GM19328 (cell line): ENCODE measurements at regions not wholly inside any gene's neighbourhood (a gene's known extent, or its start where the extent isn't known, plus 50 kb on each side); places are given as distances from the start of the nearest gene placed in this dataset.
A peak's percentile ranks its signal among the peaks of the same experiment; 100 is the strongest.
"Not testable (repeated sequence)": the region's sequence is repeated elsewhere in the genome, so short reads cannot be mapped to it uniquely, and the experiment has no call there.

ENCODE experiments used
- ATAC-seq: cut with Tn5 transposase; IDR thresholded peaks from one replicate; pipeline ENCODE4 v1.9.1; 2021; ENCODE audit warnings: mild to moderate bottlenecking, moderate library complexity; ENCODE audit not compliant: unreplicated experiment

DNA sequence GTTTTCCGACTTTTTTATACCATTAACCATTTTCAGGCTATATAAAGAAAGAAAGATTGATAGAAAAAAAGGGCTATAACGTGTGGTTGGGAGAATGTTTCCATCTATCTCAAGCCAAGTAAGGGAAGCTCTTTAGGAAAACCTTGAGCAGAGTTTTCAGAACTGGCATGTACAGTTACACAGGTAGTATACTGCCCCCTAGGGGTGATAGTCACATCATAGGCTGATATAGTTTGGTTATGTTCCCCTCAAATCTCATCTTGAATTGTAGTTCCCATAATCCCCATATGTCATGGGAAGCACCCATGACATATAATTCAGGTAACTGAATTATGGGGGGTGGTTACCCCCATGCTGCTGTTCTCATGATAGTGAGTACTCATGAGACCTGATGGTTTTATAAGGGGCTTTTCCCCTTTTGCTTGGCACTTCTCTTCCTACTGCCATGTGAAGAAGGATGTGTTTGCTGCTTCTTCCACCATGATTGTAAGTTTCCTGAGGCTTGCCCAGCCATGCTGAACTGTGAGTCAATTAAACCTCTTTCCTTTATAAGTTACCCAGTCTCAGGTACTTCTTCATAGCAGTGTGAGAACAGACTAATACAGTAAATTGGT lies 186.8 kb downstream of the TMA16 start:
- ATAC-seq = peak; percentile 82

DNA sequence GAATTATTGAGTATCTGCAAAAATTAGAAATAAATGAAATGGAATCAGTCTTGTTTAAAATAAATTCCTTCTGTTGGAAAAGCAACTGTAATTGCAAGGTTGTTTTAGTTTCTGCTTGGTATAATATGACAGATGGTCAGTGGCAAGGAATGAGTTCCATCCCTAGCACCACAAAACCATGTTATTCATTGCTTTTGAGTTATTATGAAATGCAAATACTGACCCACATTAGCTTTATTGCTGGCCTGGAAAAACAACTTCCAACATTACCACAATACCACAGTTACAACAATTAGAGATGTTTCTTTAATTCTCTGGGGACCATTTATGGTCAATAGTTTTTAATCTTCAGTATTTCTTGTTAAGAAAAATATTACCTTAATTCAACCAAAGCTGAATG lies 194.4 kb downstream of the TMA16 start:
- no peak for ATAC-seq

DNA sequence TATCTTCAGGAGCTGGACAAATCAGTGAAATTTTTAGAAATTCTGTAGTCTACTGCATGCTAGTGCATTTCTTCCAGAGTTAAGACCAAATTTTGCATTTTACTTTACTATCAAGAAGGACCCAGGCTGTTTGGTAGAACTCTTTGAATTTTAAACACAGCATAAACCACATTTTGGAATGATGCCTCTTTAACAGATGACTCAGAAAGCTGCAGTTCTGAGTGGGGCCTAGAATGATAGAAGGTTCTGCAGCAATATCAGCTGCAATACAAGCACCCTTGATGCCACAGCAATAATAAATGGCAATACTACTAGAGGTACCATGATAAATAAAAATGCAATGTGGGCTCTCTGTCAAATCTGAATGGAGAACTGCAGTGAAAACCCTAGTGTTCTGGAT lies 198.7 kb downstream of the TMA16 start:
- ATAC-seq = no peak

DNA sequence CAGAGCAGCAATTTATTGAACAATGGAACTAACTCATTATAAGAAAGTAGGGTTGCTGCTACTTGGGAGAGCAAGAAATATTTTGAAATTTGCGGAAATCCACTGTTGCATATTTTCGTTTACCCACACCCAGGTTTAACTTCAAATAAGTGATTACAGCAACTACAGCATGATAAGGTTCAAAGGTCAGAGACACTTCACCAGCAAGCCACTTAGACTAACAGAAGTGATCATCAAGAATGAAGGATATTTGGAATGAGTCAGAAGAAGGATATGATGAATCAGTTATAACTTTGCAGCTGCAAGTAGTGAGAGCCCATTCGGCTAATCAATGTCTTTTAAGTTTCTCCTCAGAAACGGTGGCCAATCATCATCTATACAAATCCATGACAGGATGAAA lies 199.3 kb downstream of the TMA16 start:
- no peak for ATAC-seq

DNA sequence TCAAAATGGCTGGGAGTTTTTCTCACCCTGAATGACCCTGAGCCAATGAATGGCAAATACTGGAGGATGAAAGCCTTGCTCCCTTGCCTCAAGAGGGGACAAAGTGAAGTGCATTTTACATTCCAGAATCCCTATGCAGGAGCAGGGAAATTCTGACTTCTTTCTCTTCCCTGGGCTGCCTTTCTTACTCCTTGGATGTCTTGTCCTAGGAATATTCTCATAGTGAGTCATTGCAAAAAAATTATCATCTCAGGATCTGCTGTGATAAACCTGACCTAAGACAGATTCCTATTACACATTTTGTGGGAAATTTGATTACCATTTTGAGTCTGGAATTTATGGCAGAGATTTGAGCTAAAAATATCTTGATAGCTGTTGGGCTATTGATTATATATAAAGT lies 199.9 kb downstream of the TMA16 start:
- ATAC-seq = no peak

DNA sequence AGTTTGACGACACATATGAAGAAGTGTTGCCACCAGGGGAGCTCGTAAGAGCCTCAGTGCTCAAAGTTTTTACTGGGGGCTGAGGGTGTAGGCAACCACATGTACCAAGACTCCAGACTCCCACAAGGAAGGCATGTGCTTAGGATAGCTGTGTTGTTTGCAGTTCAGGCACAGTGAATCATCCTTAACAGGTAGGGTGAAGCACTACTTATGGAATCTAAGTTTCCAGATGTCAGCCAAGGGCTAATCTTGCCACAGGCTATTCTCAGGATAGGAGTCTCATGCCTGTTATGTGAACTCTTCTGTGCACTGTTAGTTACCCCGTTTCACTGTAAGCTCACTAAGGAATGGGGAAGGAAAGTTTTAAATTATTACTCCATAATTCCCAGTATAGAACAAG lies 202.6 kb downstream of the TMA16 start:
- ATAC-seq = no peak

DNA sequence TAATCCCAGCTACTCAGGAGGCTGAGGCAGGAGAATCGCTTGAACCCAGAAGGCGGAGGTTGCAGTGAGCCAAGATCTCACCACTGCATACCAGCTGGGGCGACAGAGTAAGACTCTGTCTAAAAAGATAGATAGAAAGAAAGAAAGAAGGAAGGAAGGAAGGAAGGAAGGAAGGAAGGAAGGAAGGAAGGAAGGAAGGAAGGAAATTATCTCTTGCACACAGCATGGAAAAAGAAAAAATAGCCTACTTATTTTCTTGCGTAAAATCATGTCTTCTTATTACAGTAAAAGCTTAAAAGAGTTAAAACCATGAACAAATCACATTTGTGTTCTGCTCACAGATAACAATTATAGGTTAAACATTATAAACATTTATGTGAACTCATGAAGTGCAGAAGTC lies 205.9 kb downstream of the TMA16 start:
- not testable (repeated sequence) for ATAC-seq

DNA sequence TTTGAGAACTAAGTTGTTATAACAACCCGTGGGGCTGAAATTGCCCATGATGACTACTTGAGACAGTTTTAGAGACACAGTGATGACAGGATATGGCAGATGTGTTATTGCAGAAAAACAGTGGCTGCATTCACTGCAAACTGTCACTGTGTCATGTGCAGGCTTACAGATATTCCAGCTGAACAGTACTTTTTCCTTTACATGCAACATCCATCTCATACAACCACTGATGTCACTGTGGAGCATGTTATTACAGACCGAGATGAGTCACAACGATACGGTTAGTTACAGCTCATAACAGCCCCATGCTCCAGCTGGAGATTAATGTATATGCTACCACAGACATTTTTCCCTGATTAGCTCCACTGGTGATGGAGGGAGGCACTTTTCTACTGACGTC lies 207.4 kb downstream of the TMA16 start:
- peak; percentile 89 for ATAC-seq

DNA sequence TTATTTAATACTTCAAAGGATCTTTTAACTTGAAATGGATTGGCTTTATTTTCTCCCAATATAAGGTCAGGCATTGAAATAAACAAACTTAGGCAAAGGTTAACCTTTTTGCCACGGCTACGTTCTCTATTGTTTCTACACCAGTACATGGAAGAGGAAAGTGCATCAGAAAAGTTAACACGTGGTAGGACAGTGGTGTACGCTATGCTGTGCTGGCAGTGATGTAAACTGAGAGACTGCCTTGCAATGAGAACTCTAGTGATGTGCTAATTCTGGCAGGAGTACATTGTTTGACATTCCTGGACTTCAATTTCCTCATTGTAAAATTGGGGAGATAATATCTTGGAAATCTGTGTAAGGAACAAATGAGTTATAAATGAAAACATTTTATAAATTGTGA lies 208.2 kb downstream of the TMA16 start:
- ATAC-seq = no peak

DNA sequence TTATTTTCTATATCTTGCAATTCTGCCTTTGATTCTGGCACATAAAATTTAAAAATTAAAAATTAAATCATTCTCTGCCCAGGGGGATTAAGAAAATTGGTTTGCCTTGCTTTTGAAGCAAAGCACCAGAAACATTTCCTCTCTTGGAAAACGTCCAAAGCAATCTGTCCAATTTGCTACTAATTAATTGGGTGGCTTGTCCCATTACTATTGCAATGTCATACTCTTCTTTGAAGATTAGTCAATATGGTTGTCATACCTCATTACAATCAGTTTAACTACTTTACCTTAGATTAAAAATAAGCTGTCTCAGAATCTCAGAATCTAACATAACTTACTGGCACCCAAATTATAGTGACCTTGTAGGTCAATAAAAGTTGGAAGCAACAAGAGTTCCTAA lies 208.8 kb downstream of the TMA16 start:
- no peak for ATAC-seq

DNA sequence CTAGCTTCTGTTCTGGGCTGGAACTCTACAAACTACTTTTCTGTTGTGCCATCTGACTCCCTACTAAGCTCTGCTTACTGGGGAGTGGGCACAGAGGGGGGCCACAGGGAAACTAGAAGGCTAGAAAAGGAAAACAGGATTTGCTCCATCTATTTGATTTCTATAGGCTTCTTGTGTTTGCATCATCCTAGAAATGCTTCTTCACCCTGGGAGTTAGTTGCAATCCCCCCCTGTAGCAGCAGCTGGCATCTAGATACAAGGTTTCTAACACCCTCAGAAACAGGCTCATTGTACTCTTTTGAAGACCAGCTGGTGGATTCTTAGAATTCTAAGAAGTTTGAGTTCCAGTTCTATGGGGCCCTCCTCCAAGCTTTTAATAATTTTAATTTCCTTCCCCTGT lies 213.4 kb downstream of the TMA16 start:
- ATAC-seq = no peak

DNA sequence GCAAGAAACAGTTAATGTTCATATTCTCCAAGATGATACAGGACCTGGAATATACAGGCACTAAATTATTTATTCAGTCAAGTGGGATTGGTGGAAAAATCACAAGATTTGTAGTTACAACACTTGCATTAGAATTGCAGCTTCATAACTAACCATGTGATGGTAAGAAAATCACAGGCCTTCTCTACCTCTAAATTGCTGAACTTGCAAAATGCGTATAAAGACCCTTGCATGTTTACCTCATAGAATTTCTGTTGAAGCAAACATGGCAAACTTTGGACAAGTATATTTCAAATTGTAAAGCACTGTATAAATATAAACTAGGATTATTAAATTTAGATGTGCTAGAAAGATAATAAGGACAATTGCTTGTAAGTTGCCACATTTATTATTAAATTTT lies 215.1 kb downstream of the TMA16 start:
- no peak for ATAC-seq

DNA sequence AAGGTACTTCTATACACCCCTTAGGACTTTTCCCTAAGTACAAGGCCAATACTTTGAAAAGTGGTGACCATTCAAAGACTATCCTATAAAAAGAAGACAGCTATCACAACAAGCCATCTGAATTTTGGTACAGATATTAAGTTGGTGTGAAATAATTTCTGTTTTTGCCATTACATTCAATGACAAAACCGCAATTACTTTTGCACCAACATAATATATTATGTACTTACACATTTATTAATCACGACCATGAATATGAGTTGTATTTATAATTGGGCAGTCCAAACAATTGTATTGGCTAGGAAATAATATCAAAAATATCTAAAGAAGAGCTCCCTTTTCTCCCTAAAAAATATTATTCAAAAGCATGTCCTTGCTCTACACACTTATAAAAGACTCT lies 215.7 kb downstream of the TMA16 start:
- ATAC-seq = no peak

DNA sequence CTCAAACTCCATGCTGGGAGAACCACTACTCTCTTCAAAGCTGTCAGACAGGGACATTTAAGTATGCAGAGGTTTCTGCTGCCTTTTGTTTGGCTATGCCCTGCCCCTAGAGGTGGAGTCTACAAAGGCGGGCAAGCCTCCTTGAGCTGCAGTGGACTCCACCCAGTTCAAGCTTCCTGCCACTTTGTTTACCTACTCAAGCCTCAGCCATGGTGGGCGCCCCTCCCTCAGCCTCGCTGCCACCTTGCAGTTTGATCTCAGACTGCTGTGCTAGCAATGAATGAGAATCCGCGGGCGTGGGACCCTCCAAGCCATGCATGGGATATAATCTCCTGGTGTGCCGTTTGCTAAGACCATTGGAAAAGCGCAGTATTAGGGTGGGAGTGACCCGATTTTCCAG lies 230.0 kb downstream of the TMA16 start:
- not testable (repeated sequence) for ATAC-seq

DNA sequence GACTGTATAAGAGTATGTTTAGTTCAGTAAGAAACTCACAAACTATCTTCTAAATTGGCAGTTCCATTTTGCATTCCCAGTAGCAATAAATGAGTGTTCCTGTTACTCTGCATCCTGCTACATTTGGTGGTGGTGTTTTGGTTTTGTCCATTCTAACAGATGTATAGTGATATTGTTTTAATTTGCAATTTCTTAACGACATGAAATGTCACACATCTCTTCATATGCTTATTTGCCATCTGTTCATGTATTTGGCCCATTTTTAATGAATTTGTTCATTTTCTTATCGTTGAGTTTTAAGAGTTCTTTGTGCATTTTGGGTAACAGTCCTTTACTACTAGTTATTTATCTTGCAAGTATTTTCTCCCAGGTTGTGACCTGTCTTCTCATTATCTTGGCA lies 232.2 kb downstream of the TMA16 start:
- ATAC-seq = no peak

DNA sequence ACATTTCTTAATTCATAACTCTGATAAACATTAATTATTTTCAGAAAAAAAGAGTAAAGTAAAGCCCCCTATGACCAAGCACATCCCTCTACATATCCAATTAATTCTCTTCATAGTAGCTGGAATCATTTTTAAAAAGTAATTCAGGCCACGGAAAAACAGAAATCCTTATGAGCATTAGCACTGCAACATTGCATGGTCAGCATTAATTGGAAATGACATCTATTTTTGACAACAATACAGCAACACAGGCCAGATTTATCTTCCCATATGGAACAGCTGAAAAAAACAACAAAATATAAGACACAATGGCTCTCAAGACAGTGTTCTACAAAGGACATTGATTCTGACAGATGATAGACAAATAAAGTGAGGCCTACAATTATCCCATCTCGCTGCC lies 236.6 kb downstream of the TMA16 start:
- no peak for ATAC-seq

DNA sequence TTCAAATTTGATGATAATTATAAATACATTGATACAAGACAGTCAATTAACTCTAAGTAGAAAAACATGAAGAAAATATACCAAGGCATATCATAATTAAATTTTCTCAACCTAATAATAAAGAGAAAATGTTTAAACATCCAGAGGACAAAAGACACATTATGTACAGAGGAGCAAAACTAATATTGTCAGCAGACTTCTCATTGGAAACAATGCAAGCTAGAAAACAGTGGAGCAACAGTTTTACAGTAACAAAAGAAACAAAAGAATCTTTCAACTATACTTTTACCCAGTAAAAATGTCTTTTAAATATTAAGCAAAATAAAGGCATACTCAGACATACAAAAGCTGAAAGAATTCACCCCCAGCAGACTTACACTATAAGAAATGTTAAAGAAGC lies 238.0 kb downstream of the TMA16 start:
- no peak for ATAC-seq

DNA sequence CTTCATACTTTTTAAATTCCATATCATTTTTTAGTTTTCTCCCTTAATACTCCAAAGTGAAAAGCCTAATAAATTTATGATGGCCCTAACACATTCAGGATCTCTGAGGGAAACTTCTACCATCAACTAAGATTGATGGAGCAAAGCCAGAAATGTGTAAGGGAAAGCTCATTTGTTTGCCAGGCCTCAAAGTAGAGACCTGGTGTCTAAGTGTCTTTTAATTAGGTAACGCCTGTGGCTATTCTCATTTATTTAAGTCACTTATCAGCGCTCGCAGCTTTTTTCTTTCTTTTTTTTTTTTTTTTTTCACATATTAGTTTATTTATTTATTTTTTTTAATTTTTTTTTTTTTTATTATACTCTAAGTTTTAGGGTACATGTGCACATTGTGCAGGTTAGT lies 242.4 kb downstream of the TMA16 start:
- no peak for ATAC-seq

DNA sequence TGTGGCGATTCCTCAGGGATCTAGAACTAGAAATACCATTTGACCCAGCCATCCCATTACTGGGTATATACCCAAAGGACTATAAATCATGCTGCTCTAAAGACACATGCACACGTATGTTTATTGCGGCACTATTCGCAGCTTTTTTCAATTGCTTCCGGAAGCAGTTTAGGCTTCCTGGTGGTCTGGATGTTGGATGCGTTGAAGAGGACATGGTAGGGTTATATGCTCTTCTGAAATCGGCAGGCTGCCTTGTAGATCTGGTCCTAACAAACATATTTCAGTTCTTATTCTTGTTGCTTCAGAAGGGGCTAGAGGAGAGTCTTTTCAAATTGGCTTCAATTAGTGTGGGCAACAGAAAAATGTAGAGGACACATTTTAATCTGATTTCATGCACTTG lies 243.4 kb downstream of the TMA16 start:
- ATAC-seq = not testable (repeated sequence)

DNA sequence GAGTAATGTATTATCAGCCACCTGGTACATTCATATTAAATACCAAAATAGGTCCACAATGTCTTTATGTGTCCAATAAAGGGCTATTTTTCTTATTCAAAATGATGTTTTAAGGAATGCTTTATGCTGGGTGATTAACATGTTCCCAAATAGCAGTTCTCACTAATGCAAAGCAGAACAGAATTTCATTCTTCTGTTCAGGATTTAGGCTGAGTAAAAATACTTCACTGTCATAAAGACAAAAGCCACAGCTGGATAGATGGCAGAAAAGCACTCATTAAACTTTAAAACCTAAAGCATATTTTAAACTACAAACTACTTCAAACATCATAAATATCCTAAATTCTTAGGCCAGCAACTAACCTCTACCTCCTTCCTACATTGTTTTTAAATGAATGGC lies 244.0 kb downstream of the TMA16 start:
- no peak for ATAC-seq

DNA sequence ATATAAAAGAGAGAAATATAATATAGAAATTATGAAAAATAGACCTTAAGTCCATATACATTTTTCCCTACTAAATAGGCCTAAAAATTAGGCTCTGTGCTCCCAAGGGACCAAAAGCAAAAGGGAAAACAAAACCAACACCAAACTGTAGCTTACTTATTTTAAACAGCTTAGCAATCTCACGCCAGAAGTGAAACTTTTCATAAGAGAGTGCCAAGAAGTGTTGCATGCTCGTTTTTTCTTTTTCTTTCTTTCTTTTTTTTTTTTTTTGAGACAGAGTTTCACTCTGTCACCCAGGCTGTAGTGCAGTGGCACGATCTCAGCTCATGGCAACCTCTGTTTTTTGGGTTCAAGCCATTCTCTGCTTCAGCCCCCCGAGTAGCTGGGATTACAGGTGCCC lies 250.4 kb downstream of the TMA16 start:
- ATAC-seq = peak; percentile 84

DNA sequence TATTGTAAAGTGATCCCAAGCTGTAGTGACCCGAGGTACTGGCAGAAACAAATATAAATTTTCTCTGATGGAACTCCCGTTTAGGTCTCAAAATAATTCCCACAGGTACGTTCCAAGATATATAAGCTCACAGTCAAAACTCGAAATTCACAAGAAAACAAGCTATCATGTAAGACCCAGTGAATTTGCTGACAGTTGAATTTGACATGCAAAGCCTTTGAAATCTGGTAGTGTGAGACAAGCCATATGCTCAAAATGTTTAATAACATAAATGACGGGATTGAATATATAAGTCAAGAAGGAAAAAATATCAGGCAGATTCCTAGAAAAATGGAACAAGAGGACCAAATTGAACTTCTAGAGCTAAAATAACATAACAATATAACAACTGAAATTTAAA lies 252.8 kb downstream of the TMA16 start:
- no peak for ATAC-seq

DNA sequence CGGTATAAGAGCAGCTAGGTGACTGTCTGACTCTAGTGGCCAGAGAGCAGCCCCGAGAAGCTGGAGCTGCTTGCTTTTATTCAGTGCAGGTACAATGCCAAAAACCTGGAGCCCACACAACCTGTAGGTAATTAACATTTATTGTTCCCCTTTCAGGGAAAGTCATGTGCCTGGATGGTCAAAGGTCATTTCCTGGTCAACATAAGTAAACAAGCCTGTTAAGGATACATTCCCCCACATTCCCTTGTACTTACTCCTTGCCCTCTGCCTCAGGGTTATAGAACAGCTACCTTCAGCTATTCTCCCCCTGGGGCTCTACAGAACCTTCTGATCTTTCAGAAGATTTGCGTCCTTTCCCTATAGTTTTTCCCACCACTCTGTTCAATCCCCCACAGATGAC lies 253.4 kb downstream of the TMA16 start:
- ATAC-seq = no peak

DNA sequence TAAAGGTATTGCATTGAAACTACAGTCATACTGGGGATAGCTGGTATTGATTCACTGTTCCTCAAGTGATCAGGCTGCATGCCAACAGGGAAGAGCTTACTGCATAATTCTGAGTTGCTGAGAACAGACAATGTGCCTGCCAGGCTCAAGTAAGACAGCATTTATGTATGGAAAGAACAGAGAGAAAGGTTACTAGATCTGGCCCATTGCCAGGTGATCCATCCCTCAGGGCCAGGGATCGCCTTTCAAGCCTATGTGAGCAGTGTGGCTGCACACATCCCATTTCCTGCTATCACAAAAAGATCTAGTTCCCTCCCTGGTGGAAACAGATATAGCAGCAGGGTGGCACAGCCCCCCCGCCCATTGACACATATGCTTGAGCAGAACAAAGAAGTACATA lies 254.0 kb downstream of the TMA16 start:
- no peak for ATAC-seq
